Activated CD4-positive, alpha-beta T cell treated with anti-CD3 and anti-CD28 coated beads for 48 hours (primary cell): ENCODE measurements at regions not wholly inside any gene's neighbourhood (a gene's known extent, or its start where the extent isn't known, plus 50 kb on each side); places are given as distances from the start of the nearest gene placed in this dataset.
"Not testable (repeated sequence)": the region's sequence is repeated elsewhere in the genome, so short reads cannot be mapped to it uniquely, and the experiment has no call there.

Experiments
- DNase-seq: peaks from one replicate; pipeline ENCODE4 v3.0.0-alpha.2; 2020

GRCh38 chr4:131734321-131734720, 1414.8 kb upstream of the PCDH10 start:
- not testable (repeated sequence) for DNase-seq

- DNase-seq, result peak; percentile 6
These were observed 1414.2 kb upstream of the PCDH10 start for GRCh38 chr4:131734851-131735385.

DNA sequence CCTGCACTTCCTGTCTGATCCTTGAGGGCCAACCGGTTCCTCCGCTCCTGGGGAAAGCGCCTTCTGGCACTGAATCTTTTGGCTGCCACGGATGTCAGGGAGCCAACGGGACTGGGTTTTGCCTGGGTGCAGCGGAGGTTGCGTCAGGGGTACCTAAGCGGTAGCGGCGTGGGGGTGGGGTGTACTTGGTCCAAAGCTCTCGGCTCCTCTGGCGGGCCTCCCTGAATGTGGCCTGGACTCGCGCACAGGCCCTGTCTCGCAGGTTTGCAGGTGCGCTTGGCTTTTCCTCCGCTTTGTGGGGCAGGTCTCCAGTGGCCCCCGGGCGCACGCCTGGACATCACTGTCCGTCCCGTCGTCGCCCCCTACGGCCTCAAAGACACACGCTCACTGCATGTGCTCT, 1410.1 kb upstream of the PCDH10 start:
- not testable (repeated sequence) for DNase-seq

DNA sequence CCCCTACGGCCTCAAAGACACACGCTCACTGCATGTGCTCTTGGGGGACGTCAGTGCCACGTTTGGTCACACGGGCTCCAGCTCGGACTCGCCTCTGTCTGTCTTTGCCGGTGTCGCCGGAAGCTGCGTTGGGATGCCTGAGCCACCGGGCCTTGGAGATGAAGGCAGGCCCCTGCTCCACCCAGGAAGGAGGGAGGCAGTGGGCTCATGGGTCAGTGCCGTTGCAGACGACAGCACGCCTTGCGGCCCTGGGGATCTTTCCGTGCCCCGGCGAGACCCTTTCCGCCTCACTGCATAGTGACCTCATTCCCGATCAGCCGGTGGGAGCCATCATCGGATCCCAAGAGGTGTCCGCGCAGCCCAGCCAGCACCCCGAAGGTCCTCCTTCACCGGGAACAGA, 1407.3 kb upstream of the PCDH10 start:
- DNase-seq, result not testable (repeated sequence)

- not testable (repeated sequence) for DNase-seq
These were observed 1406.4 kb upstream of the PCDH10 start for GRCh38 chr4:131742536-131743205.

DNA sequence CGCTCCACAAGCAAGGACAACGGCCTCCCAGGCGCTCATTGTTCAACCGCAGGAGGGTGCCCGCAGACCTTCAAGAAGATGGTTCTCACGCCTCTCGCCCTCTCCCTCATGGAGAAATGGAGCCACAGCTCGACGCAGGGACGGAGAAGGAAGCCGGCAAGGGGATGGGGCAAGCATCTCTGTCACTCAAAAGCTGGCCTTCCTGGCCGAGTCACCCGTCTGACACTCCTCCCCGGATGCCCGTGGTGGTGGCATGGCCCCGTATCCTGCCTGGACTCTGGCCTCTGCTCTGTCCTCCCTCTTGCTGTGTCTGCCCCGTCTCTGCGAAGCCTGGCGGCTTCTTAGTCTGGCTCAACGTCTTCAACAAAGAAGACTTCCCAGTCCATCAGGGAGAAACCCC, 1405.7 kb upstream of the PCDH10 start:
- DNase-seq, result not testable (repeated sequence)

- DNase-seq, result not testable (repeated sequence)
These were observed 1401.9 kb upstream of the PCDH10 start for GRCh38 chr4:131747203-131747602.

DNA sequence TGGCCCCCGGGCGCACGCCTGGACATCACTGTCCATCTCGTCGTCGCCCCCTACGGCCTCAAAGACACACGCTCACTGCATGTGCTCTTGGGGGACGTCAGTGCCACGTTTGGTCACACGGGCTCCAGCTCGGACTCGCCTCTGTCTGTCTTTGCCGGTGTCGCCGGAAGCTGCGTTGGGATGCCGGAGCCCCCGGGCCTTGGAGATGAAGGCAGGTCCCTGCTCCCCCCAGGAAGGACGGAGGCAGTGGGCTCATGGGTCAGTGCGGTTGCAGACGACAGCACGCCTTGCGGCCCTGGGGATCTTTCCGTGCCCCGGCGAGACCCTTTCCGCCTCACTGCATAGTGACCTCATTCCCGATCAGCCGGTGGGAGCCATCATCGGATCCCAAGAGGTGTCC, 1399.9 kb upstream of the PCDH10 start:
- DNase-seq, result not testable (repeated sequence)

DNA sequence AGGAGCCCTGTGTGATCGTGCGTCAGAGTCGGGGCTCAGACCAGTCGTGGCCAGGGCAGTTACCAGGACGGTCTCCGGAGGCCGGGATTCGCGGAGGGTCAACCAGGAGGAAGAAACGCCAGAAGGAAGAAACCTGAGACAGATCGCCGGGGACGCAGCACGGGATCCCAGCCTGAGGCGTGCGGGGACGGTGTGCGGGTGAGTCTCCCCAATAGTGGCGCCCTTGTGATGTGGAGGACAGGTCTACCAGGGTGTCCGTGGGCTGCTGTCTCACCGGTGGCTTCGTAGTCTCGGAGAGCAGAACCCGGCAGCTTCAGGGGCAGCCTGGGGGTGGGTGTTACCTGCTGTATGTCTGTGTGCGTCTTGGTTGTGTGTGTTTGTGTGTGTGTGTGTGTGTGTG, 1399.1 kb upstream of the PCDH10 start:
- not testable (repeated sequence) for DNase-seq

GRCh38 chr4:131750469-131750868, 1398.6 kb upstream of the PCDH10 start:
- peak; percentile 6 for DNase-seq

DNA sequence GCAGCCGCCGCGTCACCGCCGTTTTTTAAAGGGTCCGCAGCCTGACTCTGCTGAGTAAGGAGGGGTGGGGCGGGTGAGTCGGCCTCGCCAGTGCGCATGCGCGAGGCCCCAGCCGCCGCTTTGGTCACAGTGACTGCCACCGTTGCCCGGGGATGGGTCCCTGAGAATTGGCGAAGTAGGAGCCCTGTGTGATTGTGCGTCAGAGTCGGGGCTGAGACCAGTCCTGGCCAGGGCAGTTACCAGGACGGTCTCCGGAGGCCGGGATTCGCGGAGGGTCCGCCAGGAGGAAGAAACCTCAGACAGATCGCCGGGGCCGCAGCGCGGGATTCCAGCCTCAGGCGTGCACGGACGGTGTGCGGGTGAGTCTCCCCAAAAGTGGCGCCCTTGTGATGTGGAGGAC, 1386.9 kb upstream of the PCDH10 start:
- DNase-seq, result not testable (repeated sequence)

DNA sequence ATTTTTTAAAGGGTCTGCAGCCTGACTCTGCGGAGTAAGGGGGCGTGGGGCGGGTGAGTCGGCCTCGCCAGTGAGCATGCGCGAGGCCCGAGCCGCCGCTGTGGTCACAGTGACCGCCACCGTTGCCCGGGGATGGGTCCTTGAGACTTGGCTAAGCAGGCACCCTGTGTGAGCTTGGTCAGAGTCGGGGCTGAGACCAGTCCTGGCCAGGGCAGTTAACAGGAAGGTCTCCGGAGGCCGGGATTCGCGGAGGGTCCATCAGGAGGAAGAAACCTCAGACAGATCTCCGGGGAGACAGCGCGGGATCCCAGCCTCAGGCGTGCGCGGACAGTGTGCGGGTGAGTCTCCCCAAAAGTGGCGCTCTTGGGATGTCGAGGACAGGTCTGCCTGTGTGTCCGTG, 1384.4 kb upstream of the PCDH10 start:
- no peak for DNase-seq

DNA sequence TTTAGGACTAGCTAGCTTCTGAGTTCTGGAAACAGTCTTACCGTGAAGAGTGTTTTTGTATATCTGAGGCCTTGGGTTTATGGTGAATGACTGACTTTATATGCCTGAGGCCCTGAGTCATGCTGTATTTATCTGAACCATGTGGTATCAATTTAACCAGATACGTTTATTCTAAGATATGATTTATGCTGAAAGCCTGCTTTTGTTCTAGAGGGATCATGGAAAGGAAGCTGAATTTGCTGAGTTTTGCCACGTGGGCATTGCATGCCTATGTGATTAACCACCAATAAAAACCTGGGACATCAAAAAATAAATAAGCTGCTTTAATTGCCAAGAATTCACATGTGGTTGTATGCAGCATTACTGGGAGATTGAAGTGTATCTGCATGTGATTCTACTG, 1374.7 kb upstream of the PCDH10 start:
- not testable (repeated sequence) for DNase-seq

- not testable (repeated sequence) for DNase-seq
These were observed 1338.5 kb upstream of the PCDH10 start for GRCh38 chr4:131810565-131810964.
